H1 (cell line): ENCODE measurements at regions not wholly inside any gene's neighbourhood (a gene's known extent, or its start where the extent isn't known, plus 50 kb on each side); places are given as distances from the start of the nearest gene placed in this dataset.
"Not testable (repeated sequence)": the region's sequence is repeated elsewhere in the genome, so short reads cannot be mapped to it uniquely, and the experiment has no call there.

Source experiments
- CTCF ChIA-PET: fragments of 300-600 bp; sonication (Branson Sonifier 250); formaldehyde crosslinking; loops from one replicate; lab custom pipeline; 2021; ENCODE audit not compliant: partially characterized antibody; lab: Charles Lee
- POLR2A ChIA-PET: fragments of 300-600 bp; sonication (Branson Sonifier 250); formaldehyde crosslinking; loops from one replicate; lab custom pipeline; 2021; ENCODE audit warnings: inconsistent platforms; ENCODE audit not compliant: partially characterized antibody; lab: Charles Lee
- DNase-seq, 2 experiments: peaks; one replicate each; pipeline versions ENCODE4 v3.0.0 to v3.0.0-alpha.2; 2010 to 2022; ENCODE audit warnings: low spot score in 2 of 2, low read depth in 1 of 2, mixed read lengths in 1 of 2
- FAIRE-seq: peaks from 2 replicates; lab custom pipeline; 2011; peaks lifted over from hg19 to GRCh38; lab: Jason Lieb, UNC
- H2AFZ ChIP-seq: 2 replicates; pipeline ENCODE4 v1.8.1; 2012; ENCODE audit warnings: low read length, inconsistent platforms
- H2AK5ac ChIP-seq: 2 replicates; pipeline ENCODE4 v1.6.1; 2013; ENCODE audit warnings: low read depth, low read length
- H2BK120ac ChIP-seq: replicated peaks from 2 replicates; pipeline ENCODE3; 2013; ENCODE audit warnings: low read depth, low read length, inconsistent platforms
- H2BK12ac ChIP-seq: 2 replicates; pipeline ENCODE4 v1.6.1; 2013; ENCODE audit warnings: low read depth, low read length
- H2BK15ac ChIP-seq: 2 replicates; pipeline ENCODE4 v1.6.1; 2013; ENCODE audit warnings: low read length
- H2BK20ac ChIP-seq: 2 replicates; pipeline ENCODE4 v1.6.1; 2013; ENCODE audit warnings: low read length
- H2BK5ac ChIP-seq: 2 replicates; pipeline ENCODE4 v1.6.1; 2013; ENCODE audit warnings: low read depth, low read length
- H3K14ac ChIP-seq: 2 replicates; pipeline ENCODE4 v1.6.1; 2013; ENCODE audit warnings: inconsistent platforms; ENCODE audit not compliant: insufficient read length
- H3K18ac ChIP-seq: 2 replicates; pipeline ENCODE4 v1.6.1; 2013; ENCODE audit warnings: low read length; ENCODE audit errors: extremely low read depth
- H3K23ac ChIP-seq: 2 replicates; pipeline ENCODE4 v1.6.1; 2013; ENCODE audit warnings: inconsistent platforms; ENCODE audit not compliant: insufficient read length
- H3K23me2 ChIP-seq: 2 replicates; pipeline ENCODE4 v1.6.1; 2013; ENCODE audit warnings: low read depth, low read length
- H3K27ac ChIP-seq: 2 replicates; pipeline ENCODE4 v1.6.1; 2011; ENCODE audit warnings: low read depth, low read length, inconsistent platforms
- H3K27me3 ChIP-seq, 4 experiments: replicated peaks in 1 of 4; 1 replicate in 1 of 4; 2 replicates in 3 of 4; pipeline versions ENCODE4 v1.6.1 to v1.8.1; 2011 to 2013; ENCODE audit warnings: low read length in 3 of 4, mild to moderate bottlenecking in 3 of 4, inconsistent platforms in 2 of 4, mixed read lengths in 2 of 4, moderate library complexity in 1 of 4; ENCODE audit not compliant: control insufficient read depth in 3 of 4, insufficient read depth in 3 of 4; ENCODE audit errors: extremely low read depth in 1 of 4
- H3K36me3 ChIP-seq, 4 experiments: 2 replicates each; pipeline versions ENCODE4 v1.6.1 to v1.8.1; 2011 to 2013; ENCODE audit warnings: mild to moderate bottlenecking in 4 of 4, low read length in 3 of 4, moderate library complexity in 2 of 4, control low read depth in 1 of 4, inconsistent platforms in 1 of 4; ENCODE audit not compliant: insufficient read depth in 4 of 4, control insufficient read depth in 2 of 4
- H3K4ac ChIP-seq: replicated peaks from 2 replicates; pipeline ENCODE3; 2013; ENCODE audit warnings: low read length, low read depth, mixed read lengths, inconsistent platforms; ENCODE audit not compliant: insufficient read length
- H3K4me1 ChIP-seq, 4 experiments: replicated peaks in 1 of 4; 1 replicate in 1 of 4; 2 replicates in 3 of 4; pipeline versions ENCODE4 v1.6.1 to v1.8.1; 2011 to 2013; ENCODE audit warnings: low read length in 3 of 4, inconsistent platforms in 2 of 4, mixed read lengths in 1 of 4; ENCODE audit not compliant: insufficient read depth in 4 of 4, control insufficient read depth in 3 of 4
- H3K4me2 ChIP-seq, 2 experiments: 2 replicates each; pipeline versions ENCODE4 v1.6.1 to v1.8.1; 2011 to 2013; ENCODE audit warnings: low read depth in 2 of 2, low read length in 2 of 2, control low read depth in 1 of 2, inconsistent platforms in 1 of 2, mild to moderate bottlenecking in 1 of 2; ENCODE audit not compliant: insufficient read depth in 1 of 2
- H3K4me3 ChIP-seq, 4 experiments: fragments of 200-600, 300-600 bp in 1 of 4; sonication (generic), shearing (Covaris generic), sonication (Bioruptor Twin) in 1 of 4; 2 replicates each; pipeline versions ENCODE4 v1.5.1 to v1.8.1; 2011 to 2016; ENCODE audit warnings: low read length in 4 of 4, low read depth in 3 of 4, control low read depth in 2 of 4, inconsistent platforms in 2 of 4, mild to moderate bottlenecking in 2 of 4, mixed read lengths in 1 of 4, moderate library complexity in 1 of 4; ENCODE audit not compliant: insufficient read depth in 2 of 4; ENCODE audit errors: extremely low read depth in 1 of 4
- H3K56ac ChIP-seq: replicated peaks from 2 replicates; pipeline ENCODE3; 2013; ENCODE audit warnings: low read depth, mild to moderate bottlenecking, mixed read lengths, low read length, inconsistent platforms; ENCODE audit not compliant: insufficient read length
- H3K79me1 ChIP-seq: 2 replicates; pipeline ENCODE4 v1.6.1; 2013; ENCODE audit warnings: low read depth, low read length, control low read depth
- H3K79me2 ChIP-seq, 2 experiments: 2 replicates each; pipeline versions ENCODE4 v1.6.1 to v1.8.1; 2012 to 2013; ENCODE audit warnings: low read length in 2 of 2, mild to moderate bottlenecking in 2 of 2, inconsistent platforms in 1 of 2; ENCODE audit not compliant: insufficient read depth in 2 of 2, control insufficient read depth in 1 of 2
- H3K9ac ChIP-seq, 4 experiments: replicated peaks in 1 of 4; 1 replicate in 1 of 4; 2 replicates in 3 of 4; pipeline versions ENCODE4 v1.6.1 to v1.8.1; 2011 to 2013; ENCODE audit warnings: low read depth in 3 of 4, low read length in 3 of 4, control low read depth in 2 of 4, mild to moderate bottlenecking in 2 of 4, moderate library complexity in 2 of 4, inconsistent platforms in 1 of 4; ENCODE audit errors: extremely low read depth in 1 of 4
- H3K9me3 ChIP-seq, 2 experiments: 2 replicates each; pipeline versions ENCODE4 v1.6.1 to v1.8.1; 2012 to 2013; ENCODE audit warnings: mild to moderate bottlenecking in 2 of 2, moderate library complexity in 2 of 2, control low read depth in 1 of 2, inconsistent platforms in 1 of 2, low read depth in 1 of 2, low read length in 1 of 2, mixed read lengths in 1 of 2; ENCODE audit not compliant: insufficient read depth in 2 of 2
- H4K20me1 ChIP-seq, 2 experiments: replicated peaks in 1 of 2; 2 replicates each; pipeline versions ENCODE3 to v1.8.1; 2011 to 2013; ENCODE audit warnings: inconsistent platforms in 2 of 2, low read length in 2 of 2, mild to moderate bottlenecking in 1 of 2; ENCODE audit not compliant: insufficient read depth in 2 of 2, control insufficient read depth in 1 of 2
- H4K5ac ChIP-seq: 2 replicates; pipeline ENCODE4 v1.6.1; 2013; ENCODE audit warnings: low read length, low read depth, mixed read lengths, inconsistent platforms; ENCODE audit not compliant: insufficient read length
- H4K8ac ChIP-seq: 2 replicates; pipeline ENCODE4 v1.8.0; 2013; ENCODE audit warnings: mild to moderate bottlenecking, moderate library complexity, low read length, inconsistent platforms; ENCODE audit not compliant: insufficient read depth; ENCODE audit errors: extremely low read depth
- H4K91ac ChIP-seq: replicated peaks from 2 replicates; pipeline ENCODE3; 2013; ENCODE audit warnings: low read length, mixed read lengths, inconsistent platforms; ENCODE audit not compliant: insufficient read length
- WGBS, 2 experiments: shearing (Covaris generic) in 1 of 2; methylation state at CpG; one replicate each; pipeline versions ENCODE4 v1.1.6 to v1.1.7; 2013 to 2015; ENCODE audit warnings: low lambda C conversion rate in 2 of 2, mixed read lengths in 2 of 2, inconsistent platforms in 1 of 2, low coverage in 1 of 2, missing lambda C conversion rate in 1 of 2; ENCODE audit not compliant: insufficient replicate concordance in 2 of 2, insufficient coverage in 1 of 2, insufficient read length in 1 of 2; ENCODE audit errors: extremely low coverage in 1 of 2, missing lambda C conversion rate in 1 of 2; 5-methylcytosine and 5-hydroxymethylcytosine counted together

- H3K27me3 ChIP-seq, H3K27ac ChIP-seq, DNase-seq, H3K79me1 ChIP-seq, H3K18ac ChIP-seq, H4K8ac ChIP-seq, H3K4ac ChIP-seq, POLR2A ChIA-PET, H2BK20ac ChIP-seq, H3K4me3 ChIP-seq, H2BK5ac ChIP-seq, H3K4me2 ChIP-seq, H3K4me1 ChIP-seq, H3K9ac ChIP-seq, H3K9me3 ChIP-seq, H3K56ac ChIP-seq, FAIRE-seq, H3K36me3 ChIP-seq, CTCF ChIA-PET, H4K91ac ChIP-seq, H3K23me2 ChIP-seq, H4K20me1 ChIP-seq, H3K23ac ChIP-seq, H3K79me2 ChIP-seq, H2BK12ac ChIP-seq, H2AK5ac ChIP-seq, H2BK15ac ChIP-seq, H4K5ac ChIP-seq, H3K14ac ChIP-seq, H2AFZ ChIP-seq, H2BK120ac ChIP-seq: not testable (repeated sequence)
- WGBS, 2 experiments, result 93% methylated on average over 6 of the region's 7 CpGs; no CpG with 5 or more reads in 1 of the 2 experiments
Measured at GRCh38 chr12:86970595-86970994, 714.4 kb upstream of the MGAT4C start.
